GM19023 (cell line): ENCODE measurements at regions not wholly inside any gene's neighbourhood (a gene's known extent, or its start where the extent isn't known, plus 50 kb on each side); places are given as distances from the start of the nearest gene placed in this dataset.

Source experiments
- ATAC-seq: cut with Tn5 transposase; IDR thresholded peaks from one replicate; pipeline ENCODE4 v1.9.1; 2021; ENCODE audit warnings: mild to moderate bottlenecking, moderate library complexity; ENCODE audit not compliant: unreplicated experiment

DNA sequence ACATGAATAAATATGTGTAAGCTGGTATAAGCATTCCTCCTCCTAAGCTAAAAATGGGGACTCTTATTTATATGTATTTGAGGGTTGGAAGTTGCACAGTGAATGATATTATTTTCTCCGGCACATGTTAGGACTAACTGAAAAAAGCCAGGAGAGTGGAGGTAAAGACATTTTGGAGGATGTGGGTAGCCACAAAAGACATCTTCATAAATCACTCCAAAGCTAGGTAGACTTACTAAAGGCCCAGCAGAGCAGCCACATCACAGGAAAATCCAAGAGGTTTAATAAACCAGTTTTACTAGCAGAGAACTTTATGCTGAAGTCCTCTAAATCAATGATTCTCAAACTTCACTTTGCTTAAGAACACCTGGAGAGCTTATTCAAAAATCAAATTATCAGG, 424.7 kb downstream of the KCTD12 start:
- no peak for ATAC-seq

DNA sequence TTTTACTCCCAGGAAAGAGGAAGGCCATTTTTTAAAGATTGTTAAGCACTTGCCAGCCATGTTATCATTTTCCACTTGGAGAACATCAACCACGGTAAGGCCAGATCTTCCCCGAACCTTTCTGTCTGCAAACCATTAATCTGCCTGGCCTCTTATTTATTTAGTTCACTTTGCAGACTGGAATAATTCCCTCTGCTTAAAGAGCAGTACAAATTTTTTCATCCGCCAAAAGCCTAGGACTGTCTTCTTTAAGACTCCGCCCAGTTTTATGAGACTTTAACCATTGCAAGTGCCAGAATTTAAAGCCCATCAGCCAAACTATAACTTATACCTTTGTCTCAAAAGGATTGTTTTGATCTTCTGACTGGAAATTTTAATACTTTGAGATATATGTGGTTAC, 426.3 kb downstream of the KCTD12 start:
- ATAC-seq: no peak

- ATAC-seq: no peak
These were observed 430.2 kb downstream of the KCTD12 start for GRCh38 chr13:76455960-76456359.

DNA sequence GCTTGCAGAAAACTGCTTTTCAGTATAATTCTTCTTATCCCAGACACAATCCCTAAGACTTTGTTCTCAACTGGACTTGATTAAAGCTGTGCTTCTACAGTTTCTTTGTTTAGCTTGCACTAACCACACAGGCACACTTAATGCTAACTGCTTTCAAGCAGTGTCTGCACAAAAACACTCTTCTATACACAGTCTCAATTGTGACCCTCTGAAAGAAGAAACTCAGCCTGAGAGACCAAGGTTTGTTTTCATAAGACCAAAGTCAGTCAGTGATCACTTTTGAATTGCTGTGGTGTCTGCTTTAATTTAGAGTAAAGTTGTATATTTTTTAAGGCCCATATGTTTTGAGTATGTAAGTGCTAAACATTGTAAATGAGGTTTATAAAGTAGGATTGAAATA, 431.2 kb downstream of the KCTD12 start:
- no peak for ATAC-seq

DNA sequence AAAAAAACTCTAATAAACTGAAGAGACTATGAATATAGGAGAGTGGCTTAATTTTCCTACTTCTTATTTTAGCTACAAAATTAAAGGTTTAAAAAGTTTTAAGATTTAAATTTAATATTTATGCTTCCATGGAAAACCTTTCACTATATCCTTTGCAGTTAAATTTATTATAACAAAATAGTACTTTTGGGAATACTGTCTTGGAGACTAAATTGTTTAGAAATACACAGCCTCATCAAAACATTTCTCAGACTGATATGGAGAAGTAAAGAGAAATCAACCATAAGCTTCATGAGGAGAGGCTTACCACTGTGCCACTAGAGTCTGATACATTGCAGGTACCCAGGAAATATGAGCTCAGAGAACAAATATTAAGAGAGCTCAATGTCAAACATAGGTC, 436.5 kb downstream of the KCTD12 start:
- no peak for ATAC-seq

DNA sequence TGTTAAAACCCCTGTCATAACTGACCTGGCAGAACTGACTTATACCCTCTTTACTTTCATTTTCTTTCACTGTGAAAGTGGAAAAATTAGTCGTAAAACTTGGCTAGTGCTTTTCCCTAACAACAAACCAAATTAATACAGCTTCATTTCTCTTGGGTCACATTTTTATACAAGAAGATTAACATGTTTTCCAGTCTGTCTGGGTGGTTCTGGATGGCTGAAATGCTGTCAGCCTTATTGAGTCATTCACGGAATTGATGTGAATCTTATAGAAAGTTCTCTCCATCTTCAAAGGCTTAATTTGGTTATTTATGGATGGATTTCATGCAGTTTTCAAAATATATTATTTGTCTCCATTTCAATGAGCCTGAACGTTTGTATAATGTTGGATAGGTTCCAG, 440.0 kb downstream of the KCTD12 start:
- no peak for ATAC-seq

DNA sequence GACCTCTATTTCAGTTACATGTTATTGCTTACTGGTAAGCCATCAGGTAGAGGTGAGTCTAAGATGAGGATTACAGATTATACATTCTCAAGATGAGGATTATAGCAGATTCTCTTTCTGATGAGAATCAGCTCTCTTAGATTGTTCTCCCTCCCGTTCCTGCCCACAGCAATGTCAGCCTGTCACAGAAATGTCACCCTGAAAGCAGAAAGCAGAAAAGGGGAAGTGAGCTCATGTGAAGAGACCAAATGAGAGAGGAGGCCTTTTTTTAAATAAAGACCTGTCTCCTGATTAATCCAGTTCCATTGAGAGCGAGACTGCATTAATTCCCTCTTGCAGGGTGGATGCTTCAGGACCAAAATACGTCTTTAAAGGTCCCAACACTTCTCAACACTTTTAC, 445.6 kb downstream of the KCTD12 start:
- peak; percentile 96 for ATAC-seq

- no peak for ATAC-seq
These were observed 446.7 kb downstream of the KCTD12 start for GRCh38 chr13:76439546-76439945.

DNA sequence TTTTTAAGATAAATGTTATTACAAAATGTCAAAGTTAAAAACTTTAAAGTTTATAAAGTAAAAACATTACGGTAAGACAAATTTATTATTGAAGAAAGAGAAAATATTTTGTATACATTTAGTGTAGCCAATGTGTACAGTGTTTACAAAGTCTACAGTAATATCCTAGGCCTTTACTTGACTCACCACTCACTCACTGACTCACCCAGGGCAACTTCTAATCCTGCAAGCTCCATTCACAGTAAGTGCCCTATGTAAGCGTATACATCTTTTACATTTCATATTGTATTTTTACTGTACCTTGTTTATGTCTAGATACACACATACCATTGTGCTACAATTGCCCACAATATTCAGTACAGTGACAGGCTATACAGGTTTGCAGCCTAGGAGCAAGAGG, 448.2 kb downstream of the KCTD12 start:
- ATAC-seq: no peak

DNA sequence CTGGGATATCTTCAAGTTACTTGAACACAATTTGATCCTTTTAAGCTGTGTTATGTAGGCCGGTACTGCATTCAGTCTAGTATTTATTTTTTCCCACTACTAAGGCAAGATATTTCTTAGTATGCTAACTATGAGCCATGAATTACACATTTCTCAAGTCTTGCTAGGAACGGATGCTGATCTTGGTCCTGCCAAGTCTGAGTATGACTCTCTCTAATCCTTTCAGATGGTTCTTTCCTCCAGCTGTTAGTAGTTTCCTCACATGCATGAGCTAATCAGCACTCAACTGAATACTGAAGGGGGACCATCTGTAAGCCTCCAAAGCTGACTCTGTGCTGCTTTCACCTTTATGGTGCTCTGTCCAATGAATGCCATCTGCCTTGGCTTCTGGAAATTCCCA, 460.3 kb downstream of the KCTD12 start:
- ATAC-seq: no peak

- ATAC-seq: no peak
These were observed 465.2 kb downstream of the KCTD12 start for GRCh38 chr13:76421011-76421410.

DNA sequence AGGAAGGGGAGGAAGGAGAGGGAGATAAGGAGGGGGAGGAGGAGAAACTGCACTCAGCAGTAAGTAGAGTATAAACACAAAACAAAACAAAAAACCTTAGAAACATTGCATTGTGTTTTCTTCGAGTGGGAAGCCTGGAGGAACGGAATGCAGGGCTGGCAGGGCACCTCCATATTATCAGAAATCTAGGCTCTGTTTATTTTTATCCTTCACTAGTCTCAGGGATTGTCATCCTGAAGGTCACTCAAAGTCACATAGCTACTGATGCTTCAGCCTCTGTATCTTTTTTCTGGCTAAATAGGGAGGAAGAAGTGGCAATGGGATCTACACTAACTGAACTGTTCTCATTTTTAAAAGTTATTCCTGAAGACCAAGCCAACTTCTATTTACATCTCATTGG, 467.8 kb downstream of the KCTD12 start:
- ATAC-seq: no peak

- ATAC-seq: no peak
These were observed 471.9 kb downstream of the KCTD12 start for GRCh38 chr13:76414320-76414719.

- ATAC-seq: no peak
These were observed 480.0 kb downstream of the KCTD12 start for GRCh38 chr13:76406243-76406642.

DNA sequence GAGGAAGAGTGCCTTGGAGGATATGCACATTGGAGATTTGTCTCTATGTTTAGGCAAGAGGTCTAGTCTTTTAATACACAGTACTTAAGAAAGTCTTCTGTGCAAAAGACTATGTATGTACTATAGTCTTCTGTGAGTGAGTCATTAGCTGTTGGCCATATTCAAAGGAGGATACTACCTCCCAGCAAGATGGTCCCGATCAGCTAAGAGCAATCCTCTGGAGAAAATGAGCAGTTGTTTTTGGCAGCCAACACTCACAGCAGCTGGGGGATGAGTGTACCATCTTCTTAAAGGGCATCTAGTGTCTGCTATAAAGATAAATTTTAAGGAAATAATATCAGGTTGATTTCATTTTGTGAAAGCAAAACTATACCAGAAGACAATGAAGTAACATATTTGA, 487.8 kb downstream of the KCTD12 start:
- no peak for ATAC-seq

DNA sequence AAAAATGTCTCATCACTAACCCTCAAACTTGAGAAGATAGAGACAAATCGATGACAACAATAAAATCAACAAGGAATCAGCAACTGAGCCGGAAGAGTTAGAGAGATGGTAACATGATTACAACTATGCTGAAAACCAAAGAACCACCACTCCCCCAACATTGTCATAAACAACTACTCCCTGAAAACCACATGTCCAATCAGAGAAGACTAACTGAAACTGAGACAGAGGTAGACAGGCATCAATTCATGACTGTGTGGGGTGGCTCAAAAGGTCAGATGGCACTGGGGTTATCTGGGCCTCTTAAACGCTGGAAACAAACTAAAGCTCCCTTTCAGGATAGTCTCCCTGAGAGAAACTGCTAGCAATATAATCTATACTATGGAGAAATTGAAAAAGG, 488.8 kb downstream of the KCTD12 start:
- ATAC-seq: no peak

GRCh38 chr13:76389321-76389720, 496.9 kb downstream of the KCTD12 start:
- no peak for ATAC-seq

GRCh38 chr13:76387566-76387965, 498.6 kb downstream of the KCTD12 start:
- no peak for ATAC-seq

DNA sequence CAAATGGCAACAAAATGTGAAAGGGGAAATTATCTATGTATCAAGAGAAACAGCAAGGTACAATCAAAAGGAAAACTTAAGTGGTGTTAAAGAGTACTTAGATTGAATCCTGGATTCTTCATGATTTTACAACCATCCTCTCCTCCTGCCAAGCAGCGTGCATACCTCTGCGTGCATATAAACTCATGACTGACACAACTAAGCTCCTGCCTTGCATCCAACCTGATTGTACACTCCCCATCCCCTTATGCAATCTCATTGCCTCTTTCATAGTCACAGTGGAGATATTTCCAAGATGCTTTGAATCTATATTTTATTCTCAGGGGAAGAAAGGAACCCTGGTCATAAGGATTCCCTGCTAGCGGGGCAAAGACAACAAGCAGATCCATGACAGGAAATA, 499.9 kb downstream of the KCTD12 start:
- ATAC-seq: no peak

GRCh38 chr13:76385586-76385985, 500.6 kb downstream of the KCTD12 start:
- no peak for ATAC-seq

GRCh38 chr13:76383676-76384461, 502.3 kb downstream of the KCTD12 start:
- ATAC-seq: no peak

DNA sequence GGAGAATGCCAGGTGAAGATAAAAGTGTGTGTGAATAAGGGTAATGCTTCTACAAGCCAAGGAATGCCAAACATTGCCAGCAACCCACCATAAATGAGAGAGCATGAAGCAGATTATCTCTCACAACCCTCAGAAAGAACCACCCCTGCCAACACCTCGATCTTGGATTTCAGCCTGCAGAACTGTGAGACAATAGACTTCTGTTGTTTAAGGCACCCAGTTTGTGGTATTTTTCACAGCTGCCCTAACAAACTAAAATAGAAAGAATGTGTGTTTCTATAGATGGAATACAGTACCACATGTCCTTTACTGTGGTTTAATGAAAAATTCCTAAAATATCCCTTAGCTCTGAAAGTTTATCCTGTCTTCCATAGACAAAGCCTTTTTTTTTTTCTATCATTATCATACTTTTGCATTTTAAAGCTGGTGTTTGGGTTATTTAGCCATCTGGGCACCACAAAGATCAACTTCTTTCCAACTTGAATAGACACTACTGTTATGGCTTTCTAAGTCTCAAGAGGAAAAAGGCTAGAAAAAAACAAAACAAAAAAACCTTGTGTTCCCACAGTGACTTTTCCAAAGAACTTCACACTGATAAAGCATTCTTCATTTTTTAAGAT, 505.6 kb downstream of the KCTD12 start:
- no peak for ATAC-seq
